ENCODE measurements at regions not wholly inside any gene's neighbourhood (a gene's known extent, or its start where the extent isn't known, plus 50 kb on each side); places are given as distances from the start of the nearest gene placed in this dataset.
"Not testable (repeated sequence)": the region's sequence is repeated elsewhere in the genome, so short reads cannot be mapped to it uniquely, and the experiment has no call there.

DNA sequence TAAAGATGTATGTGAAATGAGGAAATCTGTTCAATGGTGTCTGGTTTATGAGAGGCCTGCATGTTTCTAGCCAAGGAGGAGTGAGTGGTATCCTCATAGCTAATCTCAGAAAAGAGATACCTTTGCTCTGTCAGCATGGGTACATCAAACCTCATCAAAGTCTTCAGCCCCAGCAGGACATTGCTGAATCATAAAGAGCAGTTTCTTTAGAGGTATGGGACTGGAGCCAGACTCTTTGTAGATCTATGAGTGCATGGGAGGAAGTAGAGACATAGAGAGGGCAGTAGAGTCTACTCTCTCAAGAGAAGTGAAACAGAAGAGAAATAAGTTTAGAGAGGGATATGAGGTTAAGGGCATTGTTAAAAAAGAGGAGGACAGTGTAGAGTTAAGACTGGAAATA is 1950.9 kb downstream of the ARAP2 start:
- DNase-seq, result no peak

DNA sequence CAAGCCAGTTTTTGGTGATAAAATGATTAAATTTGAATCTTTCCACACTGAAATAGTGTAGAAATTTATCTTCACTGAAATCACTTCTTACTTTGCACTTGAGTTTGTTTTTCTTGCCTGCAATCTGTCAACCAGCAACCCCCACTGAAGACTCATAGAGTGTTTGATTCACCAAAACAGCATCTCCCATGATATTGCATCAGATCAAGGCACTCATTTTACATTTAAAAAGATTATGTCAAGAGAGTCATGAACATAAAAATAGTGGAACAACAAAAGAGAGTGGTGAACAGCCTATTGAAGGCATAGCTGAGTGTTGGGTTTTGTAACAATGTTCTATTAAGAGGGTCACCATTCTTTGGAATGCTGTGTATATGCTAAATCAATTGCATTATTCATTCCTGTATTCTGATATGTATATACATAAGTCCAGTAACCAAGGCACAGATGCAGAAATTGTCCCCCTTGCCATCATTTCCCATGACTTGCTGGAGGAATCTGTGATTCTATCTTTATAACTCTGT is 1934.9 kb downstream of the ARAP2 start:
- no peak for DNase-seq

DNA sequence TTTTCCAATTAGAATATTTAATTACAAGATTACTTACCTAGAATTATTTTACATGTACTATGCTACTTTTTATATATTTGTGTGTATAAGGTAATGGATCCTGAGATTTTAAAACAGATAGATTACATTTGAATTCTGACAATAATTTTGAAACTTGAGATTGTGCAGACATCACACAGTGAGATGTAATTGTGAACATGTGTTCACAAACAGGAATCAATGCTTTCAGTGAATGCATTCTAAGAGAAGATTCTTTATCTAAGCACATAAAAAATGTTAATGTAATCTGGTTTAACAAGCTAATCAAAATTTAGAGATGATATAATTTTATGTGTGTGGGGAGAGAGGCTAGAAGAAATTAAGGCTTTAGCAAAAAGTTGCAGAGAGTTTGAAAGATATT is 1925.5 kb downstream of the ARAP2 start:
- no peak for DNase-seq

DNA sequence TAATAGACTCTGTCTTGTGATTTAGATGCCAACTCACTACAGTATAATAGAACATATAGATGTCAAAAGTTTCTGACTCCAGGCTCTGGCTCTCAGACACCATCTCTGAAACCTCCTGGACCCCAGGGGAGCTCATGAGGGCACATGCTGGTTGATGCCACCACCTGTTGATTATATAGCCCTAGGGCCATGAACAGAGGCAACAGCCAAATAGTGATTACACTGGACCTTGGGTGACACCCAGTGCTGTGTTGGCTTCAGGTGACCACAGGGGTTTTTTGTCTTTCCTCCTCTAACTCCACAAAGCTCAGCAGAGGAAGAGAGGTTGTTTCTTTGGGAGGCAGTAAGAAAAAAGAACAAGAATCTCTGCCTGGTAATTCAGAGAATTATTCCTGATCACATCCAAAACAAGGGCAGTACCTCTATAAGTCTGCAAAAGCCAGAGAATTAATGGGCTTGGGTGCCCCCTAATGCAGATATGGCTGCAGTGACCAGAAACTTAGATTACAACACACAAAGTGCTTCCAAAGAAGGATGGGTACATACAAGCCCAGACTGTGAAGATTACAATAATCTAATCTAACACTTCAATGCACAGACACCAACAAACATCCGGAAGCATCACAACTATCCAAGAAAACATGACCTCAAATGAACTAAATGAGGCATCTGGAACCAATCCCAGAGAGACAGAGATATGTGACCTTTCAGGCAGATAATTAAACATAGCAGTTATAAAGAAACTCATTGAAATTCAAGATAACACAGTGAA is 1920.6 kb downstream of the ARAP2 start:
- DNase-seq, result no peak

DNA sequence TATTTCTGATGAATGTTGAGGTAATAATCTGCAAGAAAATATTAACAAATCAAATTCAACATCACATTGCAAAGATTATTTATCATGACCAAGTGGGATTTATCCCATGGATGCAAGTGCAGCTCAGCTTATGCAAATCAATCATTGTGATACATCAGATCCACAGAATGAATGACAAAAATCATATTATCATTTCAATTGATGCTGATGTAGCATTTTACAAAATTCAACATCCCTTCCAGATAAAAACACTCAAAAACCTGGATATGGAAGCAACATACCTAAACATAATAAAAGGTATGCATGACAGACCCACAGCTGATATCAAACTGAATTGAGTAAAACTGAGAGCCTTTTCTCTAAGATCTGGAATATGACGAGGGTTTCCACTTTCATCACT is 1915.4 kb downstream of the ARAP2 start:
- no peak for DNase-seq

DNA sequence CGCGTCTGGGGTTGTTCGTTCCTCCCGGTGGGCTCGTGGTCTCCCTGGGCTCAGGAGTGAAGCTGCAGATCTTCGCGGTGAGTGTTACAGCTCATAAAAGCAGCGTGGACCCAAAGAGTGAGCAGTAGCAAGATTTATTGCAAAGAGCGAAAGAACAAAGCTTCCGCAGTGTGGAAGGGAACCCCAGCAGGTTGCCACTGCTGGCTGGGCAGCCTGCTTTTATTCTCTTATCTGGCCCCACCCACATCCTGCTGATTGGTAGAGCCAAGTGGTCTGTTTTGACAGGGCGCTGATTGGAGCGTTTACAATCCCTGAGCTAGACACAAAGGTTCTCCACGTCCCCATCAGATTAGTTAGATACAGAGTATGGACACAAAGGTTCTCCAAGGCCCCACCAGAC is 1909.2 kb downstream of the ARAP2 start:
- DNase-seq, result not testable (repeated sequence)

DNA sequence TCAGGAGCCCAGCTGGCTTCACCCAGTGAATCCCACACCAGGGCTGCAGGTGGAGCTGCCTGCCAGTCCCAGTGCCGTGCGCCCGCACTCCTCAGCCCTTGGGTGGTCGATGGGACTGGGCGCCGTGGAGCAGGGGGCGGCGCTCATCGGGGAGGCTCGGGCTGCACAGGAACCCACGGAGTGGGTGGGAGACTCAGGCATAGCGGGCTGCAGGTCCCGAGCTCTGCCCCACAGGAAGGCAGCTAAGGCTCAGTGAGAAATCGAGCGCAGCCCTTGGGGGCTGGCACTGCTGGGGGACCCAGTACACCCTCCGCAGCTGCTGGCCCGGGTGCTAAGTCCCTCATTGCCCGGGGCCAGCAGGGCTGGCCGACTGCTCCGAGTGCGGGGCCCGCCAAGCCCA is 1908.8 kb downstream of the ARAP2 start:
- DNase-seq, result not testable (repeated sequence)

DNA sequence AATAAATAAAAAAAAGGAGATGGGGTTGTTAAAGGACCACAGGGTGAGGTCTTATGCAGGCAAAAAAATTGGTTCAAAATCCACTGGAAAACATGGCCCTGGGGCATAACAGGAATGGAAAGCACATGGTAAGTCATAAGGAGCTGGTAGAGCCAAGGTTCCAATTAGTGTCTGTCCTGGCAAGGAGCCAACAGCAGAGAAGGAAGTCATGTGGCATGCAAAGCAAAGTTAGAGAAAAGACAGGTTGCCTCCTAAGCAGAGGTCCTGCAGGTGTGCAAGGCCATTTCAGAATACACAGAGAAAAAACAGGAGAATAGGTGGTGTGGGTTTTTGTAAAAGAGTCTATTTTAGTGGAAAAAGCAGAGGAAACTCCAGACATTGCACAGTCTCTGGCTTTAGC is 1881.7 kb downstream of the ARAP2 start:
- no peak for DNase-seq

DNA sequence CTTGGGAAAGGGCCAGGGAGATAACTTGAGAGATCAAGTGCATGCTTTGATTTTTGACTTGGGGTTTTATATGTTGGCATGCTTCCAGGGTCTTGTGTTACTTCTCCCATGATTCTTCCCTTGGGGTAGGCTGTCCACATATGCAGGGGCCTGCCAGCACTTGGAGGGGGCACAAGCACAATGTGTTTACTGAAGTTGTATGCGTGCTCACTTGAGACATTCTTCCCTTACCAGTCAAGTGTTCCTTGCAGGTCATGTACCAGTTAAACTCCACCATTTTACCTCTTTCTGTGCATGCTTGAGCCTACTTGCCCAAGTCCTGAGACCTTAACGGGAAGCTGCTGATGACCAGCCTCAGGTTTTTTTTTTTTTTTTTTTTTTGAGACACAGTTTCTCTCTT is 1880.5 kb downstream of the ARAP2 start:
- no peak for DNase-seq

DNA sequence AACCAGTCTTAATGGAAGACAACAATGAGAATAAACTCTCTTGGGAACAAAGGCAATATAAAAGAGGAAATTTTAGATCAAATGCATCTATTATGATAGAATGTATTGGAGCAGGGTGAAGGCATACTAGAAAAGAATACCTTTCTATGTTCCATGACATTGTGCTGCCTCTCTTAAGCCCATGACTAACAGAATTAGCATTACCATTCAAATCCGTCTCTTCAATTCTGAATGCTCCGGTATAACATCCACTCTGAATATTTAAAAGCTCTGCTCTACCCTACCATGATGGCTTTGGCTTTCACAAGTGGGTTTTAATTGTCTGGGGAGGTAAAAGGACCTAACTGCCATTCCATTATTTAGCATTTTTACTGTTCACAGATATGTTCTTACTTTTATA is 1878.4 kb downstream of the ARAP2 start:
- DNase-seq, result no peak

DNA sequence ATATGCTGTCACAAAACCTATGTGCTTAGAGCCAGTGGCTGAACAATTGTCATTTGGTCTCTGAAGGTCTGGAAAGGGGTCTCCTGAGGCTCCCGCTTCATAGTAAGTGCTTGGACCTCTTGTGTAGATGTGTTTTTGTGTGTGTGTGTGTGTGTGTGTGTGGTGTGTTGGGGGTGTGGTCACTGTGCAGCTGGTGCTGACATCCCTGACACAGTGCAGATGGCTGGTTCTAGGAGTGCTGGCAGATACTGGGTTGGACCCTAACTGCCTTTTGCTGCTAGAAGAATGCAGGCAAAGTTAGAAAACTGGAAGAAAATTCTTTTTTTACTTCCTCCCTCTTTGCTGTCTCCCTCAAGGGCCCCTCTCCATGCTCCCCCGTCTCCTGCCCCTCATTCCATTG is 1872.6 kb downstream of the ARAP2 start:
- DNase-seq, result no peak

DNA sequence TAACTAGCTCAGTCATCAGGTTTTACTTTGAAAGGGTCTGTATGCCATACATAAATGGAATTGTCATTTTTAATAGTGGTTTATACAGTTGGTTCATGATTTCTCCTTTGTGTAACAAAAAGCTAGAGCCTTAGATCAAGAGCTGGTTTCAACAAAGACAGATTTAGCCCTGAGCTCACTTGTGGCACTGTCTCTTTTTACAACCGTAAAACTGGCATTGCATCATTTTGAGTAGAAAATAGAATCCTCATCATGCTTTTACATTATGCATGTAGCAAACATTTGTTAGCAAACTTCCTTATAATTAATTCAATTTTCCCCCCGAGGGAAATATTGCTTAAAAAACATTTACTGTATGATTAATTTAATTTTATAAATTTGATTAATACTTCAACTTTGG is 1871.5 kb downstream of the ARAP2 start:
- DNase-seq, result no peak

DNA sequence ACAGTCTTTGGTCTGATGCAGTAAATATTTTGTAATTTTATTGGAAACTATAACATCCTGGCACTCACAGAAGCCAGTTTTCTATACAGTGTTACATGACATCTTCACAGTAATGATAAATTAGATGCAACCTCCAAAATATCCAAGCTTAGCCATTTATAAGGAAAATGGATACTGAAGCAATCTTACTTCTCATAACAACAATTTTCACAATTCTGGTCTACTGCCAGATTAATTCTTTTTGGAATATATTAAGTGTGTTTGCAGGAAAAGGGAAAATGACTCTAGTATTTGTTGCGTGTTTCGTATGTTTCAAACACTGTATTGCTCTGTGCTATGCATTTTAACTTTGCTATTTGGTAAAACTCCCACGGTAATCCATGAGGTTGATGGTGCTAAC is 1870.9 kb downstream of the ARAP2 start:
- DNase-seq, result no peak

DNA sequence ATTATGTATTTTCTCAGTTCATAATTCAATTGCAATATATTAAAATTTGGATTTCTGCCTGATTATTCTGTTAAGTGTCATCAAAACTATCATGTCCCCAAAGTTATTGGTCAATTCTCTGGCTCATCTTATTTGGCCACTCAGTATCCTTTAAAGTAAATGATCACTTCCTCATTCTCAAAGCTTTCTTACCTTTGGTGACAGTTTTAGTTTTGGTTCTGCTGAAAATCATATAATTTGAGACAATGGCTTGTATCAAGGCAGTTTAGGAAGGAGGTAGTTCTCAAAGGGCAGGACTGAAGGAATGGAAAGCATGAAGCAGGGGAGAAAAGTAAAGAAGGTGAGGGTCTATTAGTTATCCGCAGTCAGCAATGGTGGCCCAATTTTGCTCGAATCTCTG is 1832.1 kb downstream of the ARAP2 start:
- DNase-seq, result no peak

DNA sequence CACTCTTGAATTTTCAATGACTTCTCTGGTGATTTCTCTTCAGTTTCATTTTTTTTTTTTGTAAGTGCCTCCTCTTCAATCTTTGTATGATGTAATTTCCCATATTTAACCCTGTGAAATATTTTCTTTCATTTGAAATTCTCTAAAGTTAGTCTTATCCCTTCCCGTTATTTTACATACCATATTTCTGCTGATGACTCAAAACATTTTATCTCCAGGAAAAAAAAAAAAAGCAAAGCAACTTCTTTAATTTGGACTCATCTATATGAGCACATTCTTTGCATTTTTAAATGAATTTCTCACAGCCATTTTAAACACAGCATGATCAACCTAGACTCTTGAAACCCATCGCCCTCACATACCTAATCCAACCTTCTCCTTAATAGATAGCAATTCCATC is 1831.4 kb downstream of the ARAP2 start:
- DNase-seq, result no peak

DNA sequence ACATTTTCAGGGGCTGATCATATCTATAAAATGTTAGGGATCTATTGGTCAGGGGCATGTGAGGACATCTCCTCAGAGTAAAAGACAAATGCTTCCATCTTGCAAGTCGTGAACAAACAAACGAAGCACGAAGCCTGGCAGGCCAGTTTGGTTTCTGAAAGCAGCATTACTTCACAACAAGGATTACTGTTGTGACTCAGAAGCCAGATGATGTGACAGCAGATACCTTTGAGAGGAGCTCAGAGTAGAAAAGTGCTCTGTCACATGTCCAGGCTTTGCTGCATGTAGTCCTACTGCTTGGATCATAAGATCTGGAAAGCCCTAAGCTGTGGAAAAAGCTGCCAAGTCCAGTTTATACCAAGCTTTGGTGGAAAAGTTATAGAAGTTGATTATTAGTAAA is 1827.2 kb downstream of the ARAP2 start:
- no peak for DNase-seq

DNA sequence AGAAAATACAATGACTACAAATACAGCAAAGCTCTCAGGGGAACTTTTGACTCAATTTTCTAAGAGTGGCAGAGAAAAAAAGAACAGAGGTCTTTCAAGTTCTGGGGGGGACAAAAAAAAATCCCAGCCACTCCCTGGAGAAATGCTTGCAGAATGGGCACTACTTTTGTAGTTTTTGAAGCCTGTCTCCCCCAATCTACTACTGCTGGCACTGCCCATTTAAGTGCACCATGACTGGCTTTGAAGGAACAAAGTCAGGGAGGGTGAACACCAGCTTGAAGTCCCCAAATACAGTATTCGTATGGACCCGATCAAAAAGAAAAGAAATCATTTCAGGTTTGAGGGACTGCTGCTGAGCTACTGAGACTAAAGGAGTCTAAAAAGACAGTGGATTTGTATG is 1824.4 kb downstream of the ARAP2 start:
- no peak for DNase-seq

DNA sequence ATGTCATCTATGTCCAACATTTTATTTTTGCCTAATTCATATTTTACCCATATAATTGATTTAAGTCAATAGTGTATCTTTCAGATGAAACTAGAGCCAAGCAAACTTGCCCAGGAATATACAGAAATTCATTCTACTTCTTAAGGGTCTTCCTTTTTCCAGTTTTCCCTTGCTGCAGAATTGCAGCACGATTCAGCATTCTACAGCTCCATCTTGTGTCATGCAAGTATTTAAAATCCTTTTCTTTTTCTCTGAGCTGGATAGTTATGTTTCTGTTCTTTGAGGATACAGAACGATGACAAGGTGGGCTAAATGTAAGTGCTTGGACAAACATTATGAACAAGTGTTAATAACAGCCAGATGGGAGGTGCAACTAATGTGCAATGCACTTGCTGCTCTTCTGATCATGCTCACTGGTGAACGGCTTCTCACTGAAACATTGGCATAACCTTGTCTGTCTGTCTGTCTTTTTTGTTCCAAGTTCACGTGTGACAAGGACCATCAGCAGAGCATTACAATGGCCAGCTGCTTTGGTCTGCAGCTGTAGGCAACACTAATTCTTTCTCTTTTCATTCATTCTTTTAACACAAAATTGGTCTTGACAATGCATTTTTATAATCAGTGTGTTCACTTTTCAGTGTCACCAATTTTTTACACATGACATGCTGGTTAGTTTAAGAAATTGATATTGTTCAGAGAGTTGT is 1821.7 kb downstream of the ARAP2 start:
- no peak for DNase-seq

DNA sequence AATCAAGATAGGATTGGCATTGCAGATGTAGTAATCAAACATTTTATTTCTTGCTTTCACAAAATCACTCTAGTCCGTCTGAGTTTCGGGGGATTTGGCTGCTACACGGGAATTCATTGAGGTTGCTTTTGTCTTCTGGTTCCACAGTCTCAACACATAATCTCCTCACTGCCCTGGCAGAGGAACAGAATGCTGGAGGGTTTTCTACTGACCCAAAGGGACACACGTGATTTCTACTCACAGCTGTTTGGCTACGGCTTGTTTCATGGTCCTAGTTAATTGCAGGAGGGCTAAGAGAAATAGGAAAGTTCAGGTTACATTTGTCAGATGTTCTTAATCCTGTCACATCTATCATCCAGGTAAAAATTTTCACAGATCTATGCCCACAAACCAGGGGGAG is 1811.6 kb downstream of the ARAP2 start:
- no peak for DNase-seq

DNA sequence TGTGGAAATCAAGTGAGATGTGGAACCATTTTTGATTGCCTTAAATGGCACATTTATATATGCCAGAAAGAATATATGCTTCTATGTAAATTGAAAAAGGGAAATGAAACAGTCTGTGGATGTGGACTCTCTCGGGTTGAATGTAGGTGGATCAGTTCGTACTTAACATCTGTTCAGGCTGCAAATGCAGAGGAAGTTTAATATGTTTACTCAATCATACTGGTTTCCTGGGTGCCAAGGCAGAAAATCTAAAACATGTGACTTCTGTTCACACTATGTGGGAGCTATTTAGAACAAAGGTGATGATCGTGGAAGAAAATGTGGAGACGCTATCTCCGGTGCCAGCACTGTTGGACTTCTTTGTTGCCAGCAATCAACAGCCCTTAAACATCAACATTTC is 1809.9 kb downstream of the ARAP2 start:
- DNase-seq, result not testable (repeated sequence)

DNA sequence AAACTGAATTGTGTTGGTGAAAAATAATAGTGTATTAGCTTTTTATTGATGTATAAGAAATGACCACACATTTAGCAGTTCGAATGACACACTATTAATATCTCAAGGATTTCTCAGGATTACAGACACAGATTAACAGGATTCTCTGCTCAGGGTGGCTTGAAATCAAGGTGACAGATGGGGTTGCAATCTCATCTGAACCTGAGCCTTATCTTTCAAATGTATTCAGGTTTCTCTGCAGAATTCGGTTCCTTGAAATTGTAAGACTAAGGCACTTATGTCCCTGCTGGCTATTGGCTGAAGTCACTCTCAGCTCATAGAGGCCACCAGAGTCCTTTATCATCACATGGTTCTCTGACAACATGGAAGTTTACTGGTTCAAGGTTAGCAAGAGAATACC is 1780.1 kb downstream of the ARAP2 start:
- DNase-seq, result no peak

DNA sequence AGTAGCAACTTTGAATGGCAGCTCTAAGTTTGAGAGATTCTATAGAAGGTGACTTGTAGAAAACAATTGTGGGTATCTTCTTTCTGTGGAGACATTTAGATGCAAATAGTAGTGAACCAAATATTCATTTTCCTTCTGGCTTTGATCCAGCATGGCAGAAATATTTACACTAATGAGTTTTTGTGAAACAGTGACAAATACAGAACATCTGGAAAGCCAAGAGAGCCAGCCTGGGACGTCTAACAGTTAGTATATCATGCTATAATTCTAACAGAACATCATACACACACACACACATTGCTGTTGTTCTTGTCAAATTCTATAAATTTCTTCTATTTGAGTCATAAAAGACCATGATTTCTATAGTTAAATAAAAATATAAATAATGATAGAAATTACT is 1777.9 kb downstream of the ARAP2 start:
- no peak for DNase-seq

DNA sequence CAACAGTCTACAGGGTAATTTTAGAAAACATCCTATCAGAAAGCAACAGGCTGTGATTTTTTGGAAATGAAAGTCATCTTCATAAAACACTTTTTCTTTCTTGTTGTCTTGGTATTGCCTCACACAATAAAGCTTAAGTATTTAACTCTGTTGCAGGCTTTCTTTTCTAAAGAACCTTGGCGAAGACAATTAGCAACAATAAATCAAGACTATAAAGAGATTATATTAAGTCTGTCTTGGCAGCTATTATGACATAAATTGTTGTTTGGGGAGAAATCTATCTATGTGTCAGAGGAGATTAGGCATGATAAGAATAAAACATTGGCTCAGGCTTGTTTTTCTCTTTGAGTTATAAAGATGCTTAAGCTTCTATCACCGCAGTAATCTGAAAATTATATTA is 1774.8 kb downstream of the ARAP2 start:
- no peak for DNase-seq

DNA sequence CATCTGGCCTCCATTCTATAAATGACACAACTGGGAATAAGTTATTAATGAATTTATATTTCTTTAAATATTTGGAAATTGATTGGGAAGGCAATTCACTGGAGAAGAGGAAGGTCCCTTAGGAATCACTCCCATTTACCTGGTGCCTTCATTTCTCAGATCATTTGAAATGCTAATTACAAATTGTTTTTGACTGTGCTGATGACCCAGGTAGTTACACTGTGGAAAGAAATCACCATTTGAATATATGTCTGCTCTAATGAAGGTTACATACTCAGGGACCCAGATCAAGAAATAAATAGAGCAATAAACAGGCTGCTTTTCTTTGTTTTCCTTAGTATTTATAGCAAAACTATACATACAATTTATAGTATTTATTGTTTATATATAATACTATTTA is 1759.1 kb downstream of the ARAP2 start:
- no peak for DNase-seq

All from right forelimb (tissue), 1 donor.